Fibroblast of lung (primary cell): ENCODE measurements at regions not wholly inside any gene's neighbourhood (a gene's known extent, or its start where the extent isn't known, plus 50 kb on each side); places are given as distances from the start of the nearest gene placed in this dataset.

ENCODE experiments used
- CTCF ChIP-seq, 2 donors: IDR thresholded peaks in 1 of 2; conservative IDR thresholded peaks in 1 of 2; 1 replicate in 1 of 2; 2 replicates in 1 of 2; pipeline ENCODE4 v1.5.1; 2011 to 2012; ENCODE audit warnings: low read length in 2 of 2, control low read depth in 1 of 2, inconsistent platforms in 1 of 2, low read depth in 1 of 2, mild to moderate bottlenecking in 1 of 2
- EZH2 ChIP-seq: IDR thresholded peaks from 2 replicates; pipeline ENCODE4 v1.5.1; 2012; ENCODE audit warnings: low read length, control low read depth, mild to moderate bottlenecking; ENCODE audit errors: missing control alignments

- no peak for TF ChIP-seq CTCF (conservative IDR thresholded peaks at IDR 0.05 in 1 of 2, IDR thresholded peaks at IDR 0.05 in 1 of 2; ENCODE audit: low read depth in 1 of 2, low read length in 2 of 2)
- no peak for TF ChIP-seq EZH2
Observed at GRCh38 chr9:29691145-29691544, 2117.9 kb upstream of the C9orf72 start.
